Neuronal stem cell (in vitro differentiated cells): ENCODE measurements at regions not wholly inside any gene's neighbourhood (a gene's known extent, or its start where the extent isn't known, plus 50 kb on each side); places are given as distances from the start of the nearest gene placed in this dataset.

Experiments
- DNase-seq: peaks from one replicate; pipeline ENCODE4 v3.0.0-alpha.2; 2013; ENCODE audit warnings: low spot score
- H2AFZ ChIP-seq: one replicate; pipeline ENCODE4 v1.6.1; 2013; ENCODE audit warnings: mild to moderate bottlenecking, low read length, inconsistent platforms
- H2AK5ac ChIP-seq: 2 replicates; pipeline ENCODE4 v1.6.1; 2013; ENCODE audit warnings: low read depth, mild to moderate bottlenecking, inconsistent platforms, low read length, moderate library complexity, mixed read lengths
- H2BK120ac ChIP-seq: 2 replicates; pipeline ENCODE4 v1.6.1; 2013; ENCODE audit warnings: low read depth, mild to moderate bottlenecking, inconsistent platforms, low read length, moderate library complexity, mixed read lengths
- H2BK12ac ChIP-seq: one replicate; pipeline ENCODE4 v1.6.1; 2013; ENCODE audit warnings: low read length, inconsistent platforms
- H2BK15ac ChIP-seq: 2 replicates; pipeline ENCODE4 v1.6.1; 2013; ENCODE audit warnings: mild to moderate bottlenecking, low read length, inconsistent platforms, mixed read lengths
- H2BK5ac ChIP-seq: one replicate; pipeline ENCODE4 v1.6.1; 2013; ENCODE audit warnings: inconsistent platforms, mild to moderate bottlenecking, low read length, moderate library complexity
- H3K14ac ChIP-seq: one replicate; pipeline ENCODE4 v1.6.1; 2013; ENCODE audit warnings: low read length, inconsistent platforms
- H3K18ac ChIP-seq: 2 replicates; pipeline ENCODE4 v1.6.1; 2013; ENCODE audit warnings: low read length, inconsistent platforms
- H3K23ac ChIP-seq: 2 replicates; pipeline ENCODE4 v1.6.1; 2013; ENCODE audit warnings: low read depth, mild to moderate bottlenecking, mixed read lengths, low read length, inconsistent platforms; ENCODE audit not compliant: poor library complexity
- H3K27ac ChIP-seq: replicated peaks from 3 replicates; pipeline ENCODE4 v1.5.1; 2013; ENCODE audit warnings: low read length, inconsistent platforms
- H3K27me3 ChIP-seq, 3 experiments: 2 replicates each; pipeline ENCODE4 v1.6.1; 2013; ENCODE audit warnings: low read length in 3 of 3, mild to moderate bottlenecking in 2 of 3, inconsistent platforms in 1 of 3, low read depth in 1 of 3, mixed read lengths in 1 of 3, moderate library complexity in 1 of 3; ENCODE audit not compliant: control insufficient read depth in 3 of 3, insufficient read depth in 3 of 3
- H3K36me3 ChIP-seq, 2 donors: replicated peaks in 1 of 2; 2 replicates each; pipeline ENCODE4 v1.6.1; 2013; ENCODE audit warnings: low read length in 2 of 2; ENCODE audit not compliant: control insufficient read depth in 2 of 2, insufficient read depth in 2 of 2
- H3K4ac ChIP-seq: 2 replicates; pipeline ENCODE4 v1.6.1; 2013; ENCODE audit warnings: inconsistent platforms, mild to moderate bottlenecking, low read length, moderate library complexity
- H3K4me1 ChIP-seq, 2 donors: 1 replicate in 1 of 2; 2 replicates in 1 of 2; pipeline ENCODE4 v1.6.1; 2013; ENCODE audit warnings: low read length in 2 of 2, low read depth in 1 of 2; ENCODE audit not compliant: control insufficient read depth in 2 of 2, insufficient read depth in 1 of 2
- H3K4me2 ChIP-seq: one replicate; pipeline ENCODE4 v1.6.1; 2013; ENCODE audit warnings: mild to moderate bottlenecking, low read length, inconsistent platforms; ENCODE audit not compliant: insufficient read depth, poor library complexity, severe bottlenecking
- H3K4me3 ChIP-seq, 2 donors: 2 replicates each; pipeline ENCODE4 v1.5.1; 2013; ENCODE audit warnings: low read length in 2 of 2, mild to moderate bottlenecking in 2 of 2, inconsistent platforms in 1 of 2, moderate library complexity in 1 of 2
- H3K79me1 ChIP-seq: one replicate; pipeline ENCODE4 v1.6.1; 2013; ENCODE audit warnings: low read depth, mild to moderate bottlenecking, inconsistent platforms, low read length, moderate library complexity
- H3K9ac ChIP-seq: one replicate; pipeline ENCODE4 v1.6.1; 2013; ENCODE audit warnings: mild to moderate bottlenecking, low read depth, low read length, inconsistent platforms; ENCODE audit not compliant: poor library complexity
- H3K9me3 ChIP-seq, 2 donors: replicated peaks in 1 of 2; 2 replicates each; pipeline versions ENCODE3 to v1.6.1; 2013; ENCODE audit warnings: low read length in 2 of 2, mild to moderate bottlenecking in 2 of 2, inconsistent platforms in 1 of 2, low read depth in 1 of 2, mixed read lengths in 1 of 2, moderate library complexity in 1 of 2; ENCODE audit not compliant: control insufficient read depth in 2 of 2, insufficient read depth in 1 of 2
- H4K8ac ChIP-seq: one replicate; pipeline ENCODE4 v1.6.1; 2013; ENCODE audit warnings: low read depth, mild to moderate bottlenecking, inconsistent platforms, low read length, moderate library complexity
- H4K91ac ChIP-seq: one replicate; pipeline ENCODE4 v1.6.1; 2013; ENCODE audit warnings: low read length, low read depth, mild to moderate bottlenecking, inconsistent platforms; ENCODE audit not compliant: poor library complexity
- WGBS, 2 donors: extraction: QIAGEN DNeasy Blood & Tissue Kit; methylation state at CpG; one replicate each; pipeline ENCODE4 v1.1.7; 2013; ENCODE audit warnings: missing lambda C conversion rate in 2 of 2, mixed read lengths in 1 of 2; ENCODE audit not compliant: insufficient read length in 2 of 2, insufficient replicate concordance in 1 of 2; ENCODE audit errors: extremely low coverage in 2 of 2; 5-methylcytosine and 5-hydroxymethylcytosine counted together

DNA sequence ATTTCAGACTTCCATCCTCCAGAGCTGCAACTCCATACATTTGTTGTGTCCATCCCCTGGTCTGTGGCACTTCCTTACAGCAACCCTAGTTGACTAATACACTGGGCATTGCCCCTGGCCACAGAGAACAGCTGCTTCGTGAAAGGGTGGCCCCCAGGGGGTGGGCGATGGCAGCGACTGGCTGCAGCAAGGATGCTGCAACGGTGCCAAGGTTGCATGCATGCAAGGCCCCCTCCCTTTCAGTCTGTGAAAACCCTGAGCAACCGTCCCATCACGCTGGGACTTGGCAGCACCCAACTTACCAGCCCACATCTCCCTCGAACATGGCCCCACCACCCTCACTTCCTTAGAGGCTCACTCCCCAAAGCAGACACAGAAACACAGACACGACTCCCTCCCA, 162.5 kb downstream of the MED10 start:
- Histone ChIP-seq H2BK5ac (no peak overlapping the region), H3K4me2 (no peak overlapping the region), H3K18ac (peak overlapping the region; percentile 37), H3K4ac (no peak overlapping the region), H2BK15ac (no peak overlapping the region), H2BK120ac (peak overlapping the region; percentile 67), H2BK12ac (no peak overlapping the region), H3K79me1 (no peaks in the 10 kb centered on the region), H3K9me3 (no peaks in the 10 kb centered on the region), H3K27me3 (no peaks in the 10 kb centered on the region), H3K27ac (no peak overlapping the region), H3K36me3 (no peaks in the 10 kb centered on the region), H3K9ac (no peak overlapping the region), H3K14ac (no peak overlapping the region), H2AFZ (no peak overlapping the region), H4K8ac (no peak overlapping the region), H3K4me3 (no peak overlapping the region), H3K4me1 (peaks cover 0 to 7% of the 10 kb centered on the region in 2 donors), H2AK5ac (peak overlapping the region; percentile 59), H4K91ac (peak overlapping the region; percentile 27), H3K23ac (no peak overlapping the region)
- DNase-seq, result no peak
- WGBS, 2 donors, result no CpG with 5 or more reads among the region's 8 CpGs

DNA sequence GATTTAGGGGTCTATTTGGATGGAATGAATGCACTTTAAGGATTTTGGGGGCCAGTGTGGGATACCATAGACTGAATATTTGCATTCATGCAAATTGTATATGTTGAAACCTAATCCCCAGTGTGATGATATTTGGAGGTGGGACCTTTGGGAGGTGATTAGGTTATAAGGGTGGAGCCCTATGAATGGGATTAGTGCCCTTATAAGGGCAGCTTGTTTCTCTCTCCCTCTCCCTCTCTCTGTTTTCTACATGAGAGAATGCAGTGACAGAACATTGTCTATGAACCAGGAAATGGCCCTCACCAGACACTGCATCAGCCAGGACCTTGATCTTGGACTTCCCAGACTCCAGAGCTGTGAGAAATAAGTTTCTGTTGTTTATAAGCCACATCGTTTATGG, 166.1 kb downstream of the MED10 start:
- Histone ChIP-seq H3K9me3 (no peaks in the 10 kb centered on the region), H3K18ac (no peak overlapping the region)

DNA sequence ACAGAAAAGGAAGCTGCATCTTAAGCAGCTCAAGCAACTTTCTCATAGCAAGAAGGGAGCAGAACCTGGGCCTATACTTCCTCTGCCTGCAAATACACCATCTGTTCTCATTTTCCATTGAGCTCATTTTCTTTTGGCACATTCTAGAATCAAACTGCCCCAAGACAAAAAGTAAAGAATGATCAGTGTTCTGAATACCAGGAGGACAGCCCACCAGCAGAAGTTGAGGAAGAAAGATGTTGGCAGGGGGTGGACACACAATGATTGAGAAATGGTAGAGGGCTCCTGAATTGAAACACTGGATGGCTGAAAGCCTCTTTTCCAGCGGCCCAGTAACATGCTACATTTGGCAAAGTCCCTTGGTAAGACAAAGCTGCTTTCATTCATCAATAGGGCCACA, 171.8 kb downstream of the MED10 start:
- no peak overlapping the region for H4K8ac ChIP-seq
- no peaks in the 10 kb centered on the region for H3K9me3 ChIP-seq
- no CpG with 5 or more reads among the region's 1 CpG for WGBS, 2 donors
- H3K9ac ChIP-seq, result no peak overlapping the region
- H2BK5ac ChIP-seq, result no peak overlapping the region
- H3K4me1 ChIP-seq, result peaks cover 0 to 3% of the 10 kb centered on the region in 2 donors
- H3K27me3 ChIP-seq, result no peaks in the 10 kb centered on the region
- H3K4ac ChIP-seq, result no peak overlapping the region
- no peak overlapping the region for H2AFZ ChIP-seq
- H3K36me3 ChIP-seq, result no peaks in the 10 kb centered on the region
- no peak overlapping the region for H3K23ac ChIP-seq
- no peak overlapping the region for H2AK5ac ChIP-seq
- no peak for DNase-seq
- no peaks in the 10 kb centered on the region for H3K79me1 ChIP-seq
- H3K27ac ChIP-seq, result no peak overlapping the region
- no peak overlapping the region for H2BK12ac ChIP-seq
- H2BK120ac ChIP-seq, result no peak overlapping the region
- H3K4me2 ChIP-seq, result no peak overlapping the region
- no peak overlapping the region for H3K4me3 ChIP-seq
- H2BK15ac ChIP-seq, result no peak overlapping the region
- no peak overlapping the region for H4K91ac ChIP-seq
- H3K14ac ChIP-seq, result no peak overlapping the region
- H3K18ac ChIP-seq, result no peak overlapping the region

More for the DNA sequence above, 166.1 kb downstream of the MED10 start:
- H3K27me3 ChIP-seq, result no peaks in the 10 kb centered on the region
- H3K23ac ChIP-seq, result no peak overlapping the region
- H2AK5ac ChIP-seq, result no peak overlapping the region
- no peaks in the 10 kb centered on the region for H3K36me3 ChIP-seq
- H3K4ac ChIP-seq, result no peak overlapping the region
- H2AFZ ChIP-seq, result no peak overlapping the region
- H3K4me2 ChIP-seq, result no peak overlapping the region
- H4K91ac ChIP-seq, result no peak overlapping the region
- no peak overlapping the region for H2BK15ac ChIP-seq
- no peak overlapping the region for H2BK12ac ChIP-seq
- no peak overlapping the region for H2BK5ac ChIP-seq
- no peak overlapping the region for H3K9ac ChIP-seq
- no peak overlapping the region for H4K8ac ChIP-seq
- WGBS, 2 donors, result no CpG with 5 or more reads among the region's 1 CpG
- H3K4me1 ChIP-seq, result peaks cover 0 to 2% of the 10 kb centered on the region in 2 donors
- no peak overlapping the region for H2BK120ac ChIP-seq
- DNase-seq, result no peak
- H3K79me1 ChIP-seq, result no peaks in the 10 kb centered on the region
- no peak overlapping the region for H3K4me3 ChIP-seq
- H3K14ac ChIP-seq, result no peak overlapping the region
- no peak overlapping the region for H3K27ac ChIP-seq

DNA sequence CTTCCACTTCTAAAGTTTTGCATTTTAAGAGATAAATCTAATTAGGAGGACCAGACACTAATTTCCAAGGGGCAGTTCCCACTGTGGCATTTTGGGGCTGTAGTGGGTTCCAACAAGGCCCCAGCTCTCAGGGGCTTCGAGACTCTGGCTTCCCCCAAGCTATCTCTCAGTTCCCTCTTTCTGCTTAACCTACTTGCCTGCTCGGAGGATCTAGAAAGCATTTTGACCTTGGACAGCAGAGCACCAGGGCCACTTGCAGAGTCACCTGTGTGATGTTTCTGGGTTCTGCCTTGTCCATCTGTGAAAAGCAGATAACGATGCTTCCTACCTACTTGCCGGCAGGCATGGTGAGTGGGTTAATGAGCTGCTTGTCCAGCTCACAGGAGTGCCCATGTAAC, 175.4 kb downstream of the MED10 start:
- H4K8ac ChIP-seq, result no peak overlapping the region
- H3K9ac ChIP-seq, result no peak overlapping the region
- H3K27ac ChIP-seq, result no peak overlapping the region
- H3K23ac ChIP-seq, result no peak overlapping the region
- no peak for DNase-seq
- no peak overlapping the region for H2AK5ac ChIP-seq
- H3K14ac ChIP-seq, result no peak overlapping the region
- H2AFZ ChIP-seq, result no peak overlapping the region
- no peak overlapping the region for H2BK5ac ChIP-seq
- WGBS, 2 donors, result no CpG with 5 or more reads among the region's 4 CpGs
- H2BK12ac ChIP-seq, result no peak overlapping the region
- H3K18ac ChIP-seq, result no peak overlapping the region
- H3K36me3 ChIP-seq, result no peaks in the 10 kb centered on the region
- H3K4me3 ChIP-seq, result no peak overlapping the region
- H3K79me1 ChIP-seq, result no peaks in the 10 kb centered on the region
- H3K9me3 ChIP-seq, result no peaks in the 10 kb centered on the region
- peaks cover 0 to 3% of the 10 kb centered on the region in 2 donors for H3K4me1 ChIP-seq
- no peak overlapping the region for H2BK120ac ChIP-seq
- H4K91ac ChIP-seq, result no peak overlapping the region
- no peak overlapping the region for H2BK15ac ChIP-seq
- no peak overlapping the region for H3K4ac ChIP-seq
- H3K4me2 ChIP-seq, result no peak overlapping the region
- no peaks in the 10 kb centered on the region for H3K27me3 ChIP-seq
